VCaP (cell line): ENCODE measurements at regions not wholly inside any gene's neighbourhood (a gene's known extent, or its start where the extent isn't known, plus 50 kb on each side); places are given as distances from the start of the nearest gene placed in this dataset.

Experiments used
- H3K27ac ChIP-seq: fragments of 450-650 bp; 2 replicates; pipeline ENCODE4 v1.5.1; 2017
- TF ChIP-seq, protein P1 (sequence below): fragments of 450-650 bp; conservative IDR thresholded peaks from 2 replicates; pipeline ENCODE4 v1.5.1; 2017; ENCODE audit warnings: mild to moderate bottlenecking, moderate library complexity

DNA sequence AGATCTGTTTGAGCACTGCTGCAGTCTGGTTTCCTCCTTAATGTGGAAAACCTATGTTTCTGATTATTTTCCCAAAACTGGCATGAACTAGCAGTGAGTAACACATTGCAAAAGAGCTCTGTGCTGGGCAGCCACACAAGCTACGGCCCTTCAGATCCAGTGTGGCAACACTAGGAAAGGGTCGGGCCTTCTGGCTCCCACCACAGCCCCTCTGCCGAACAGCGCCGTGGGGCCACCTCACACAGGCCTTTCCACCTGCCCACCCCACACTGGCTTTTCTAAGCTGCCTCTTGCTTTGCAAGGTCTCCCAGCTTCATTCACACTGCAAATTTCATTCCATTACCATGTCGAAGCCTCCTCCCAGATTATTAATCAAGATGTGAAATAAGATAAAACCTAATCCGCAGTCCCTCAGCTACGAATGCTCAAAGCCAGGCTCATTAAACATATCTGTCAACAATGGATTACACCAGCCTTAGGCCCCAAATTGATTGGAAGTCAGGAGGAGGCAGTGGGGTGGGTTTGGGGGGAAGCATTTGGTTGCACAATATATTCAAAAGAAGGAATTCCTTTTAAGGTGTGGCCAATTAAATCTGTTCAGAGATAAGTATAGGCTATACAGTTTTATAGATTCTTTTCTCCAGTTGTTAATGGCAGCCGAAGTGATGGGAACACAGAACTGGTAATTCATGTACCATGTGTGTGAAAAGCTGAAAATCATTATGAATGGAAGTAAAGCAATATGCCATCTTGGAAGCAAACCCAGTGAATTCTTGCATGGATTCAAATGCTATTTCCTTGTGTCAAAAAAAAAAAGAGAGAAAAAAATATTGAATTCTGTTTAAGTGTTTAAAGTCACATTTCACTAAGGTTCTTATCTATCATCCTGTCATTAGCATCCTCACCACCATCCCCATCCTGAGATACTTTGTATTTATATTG, 223.7 kb downstream of the MTERF1 start:
- no peak overlapping the region for H3K27ac ChIP-seq
- TF ChIP-seq, protein P1, sequence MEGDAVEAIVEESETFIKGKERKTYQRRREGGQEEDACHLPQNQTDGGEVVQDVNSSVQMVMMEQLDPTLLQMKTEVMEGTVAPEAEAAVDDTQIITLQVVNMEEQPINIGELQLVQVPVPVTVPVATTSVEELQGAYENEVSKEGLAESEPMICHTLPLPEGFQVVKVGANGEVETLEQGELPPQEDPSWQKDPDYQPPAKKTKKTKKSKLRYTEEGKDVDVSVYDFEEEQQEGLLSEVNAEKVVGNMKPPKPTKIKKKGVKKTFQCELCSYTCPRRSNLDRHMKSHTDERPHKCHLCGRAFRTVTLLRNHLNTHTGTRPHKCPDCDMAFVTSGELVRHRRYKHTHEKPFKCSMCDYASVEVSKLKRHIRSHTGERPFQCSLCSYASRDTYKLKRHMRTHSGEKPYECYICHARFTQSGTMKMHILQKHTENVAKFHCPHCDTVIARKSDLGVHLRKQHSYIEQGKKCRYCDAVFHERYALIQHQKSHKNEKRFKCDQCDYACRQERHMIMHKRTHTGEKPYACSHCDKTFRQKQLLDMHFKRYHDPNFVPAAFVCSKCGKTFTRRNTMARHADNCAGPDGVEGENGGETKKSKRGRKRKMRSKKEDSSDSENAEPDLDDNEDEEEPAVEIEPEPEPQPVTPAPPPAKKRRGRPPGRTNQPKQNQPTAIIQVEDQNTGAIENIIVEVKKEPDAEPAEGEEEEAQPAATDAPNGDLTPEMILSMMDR: no peak

DNA sequence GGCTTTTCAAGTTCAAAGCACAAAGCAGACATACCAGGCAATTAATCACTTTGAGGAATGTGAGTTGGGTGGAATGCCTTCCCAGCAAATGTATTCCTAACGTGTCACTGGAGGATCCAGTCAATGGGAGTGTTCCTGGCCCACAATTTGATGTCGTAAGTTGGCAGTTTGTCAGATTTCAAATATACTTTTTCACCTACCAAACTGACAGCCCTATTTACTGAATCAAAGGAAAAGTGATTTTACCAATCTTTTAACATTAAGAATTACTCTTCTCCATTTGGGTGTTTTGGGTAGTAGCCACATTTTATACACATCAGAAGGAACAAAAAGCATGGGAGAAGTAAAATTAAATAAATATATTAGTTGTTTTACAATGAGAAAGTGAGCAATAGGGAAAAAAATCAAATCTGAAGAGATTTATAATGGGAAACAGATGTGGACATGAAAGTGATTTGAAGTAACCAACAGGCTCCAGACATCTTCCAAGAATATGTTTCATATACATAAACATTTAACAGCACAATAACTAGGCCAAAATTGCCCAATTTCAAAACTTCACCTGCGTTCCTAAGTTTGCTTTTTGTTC, 222.9 kb downstream of the MTERF1 start:
- H3K27ac ChIP-seq: no peak overlapping the region
- TF ChIP-seq, protein P1: no peak

DNA sequence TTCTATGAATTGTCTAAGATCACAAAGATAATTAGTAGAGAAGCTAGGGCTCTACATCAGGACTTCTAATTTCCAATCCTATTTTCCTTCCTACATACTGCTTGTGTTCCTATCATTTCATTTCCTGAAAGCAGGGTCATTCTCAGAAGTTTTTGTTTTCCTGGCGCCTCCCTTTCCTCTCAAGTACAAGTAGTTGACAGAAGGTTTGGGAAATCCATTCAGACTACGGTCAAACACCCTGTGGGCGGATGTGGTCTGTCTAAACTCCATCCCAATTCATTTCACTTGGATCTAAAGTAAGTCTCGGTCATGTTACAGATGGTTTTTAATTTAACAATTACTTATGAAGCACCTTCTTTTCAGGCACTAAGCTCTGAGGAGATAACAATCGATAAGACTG, 221.4 kb downstream of the MTERF1 start:
- TF ChIP-seq, protein P1: no peak
- H3K27ac ChIP-seq: no peak overlapping the region

DNA sequence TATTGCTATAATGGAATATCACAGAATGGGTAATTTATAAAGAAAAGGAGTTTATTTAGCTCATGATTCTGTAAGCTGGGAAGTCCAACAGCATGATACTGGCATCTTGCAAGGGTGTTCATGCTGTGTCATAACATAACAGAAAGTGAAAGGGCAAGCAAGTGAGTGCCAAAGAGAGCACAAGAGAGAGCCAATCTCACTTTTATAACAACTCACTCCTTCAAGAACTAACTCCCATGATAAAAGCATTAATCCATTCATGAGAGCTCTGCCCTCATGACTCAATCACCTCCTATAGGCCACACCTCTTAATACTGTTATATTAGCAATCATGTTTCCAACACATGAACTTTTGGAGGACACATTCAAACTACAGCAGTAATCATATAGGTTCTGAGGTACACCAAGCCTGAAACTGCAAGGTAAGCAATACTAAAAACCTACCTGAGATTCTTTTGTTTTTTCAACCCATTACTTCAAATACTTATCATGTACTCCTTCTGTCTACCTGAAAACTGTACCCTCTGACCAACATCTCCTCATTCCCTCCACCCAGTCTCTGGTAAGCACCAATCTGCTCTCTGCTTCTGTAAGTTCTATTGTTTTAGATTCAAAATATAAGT, 219.7 kb downstream of the MTERF1 start:
- H3K27ac ChIP-seq: no peak overlapping the region
- TF ChIP-seq, protein P1: no peak

DNA sequence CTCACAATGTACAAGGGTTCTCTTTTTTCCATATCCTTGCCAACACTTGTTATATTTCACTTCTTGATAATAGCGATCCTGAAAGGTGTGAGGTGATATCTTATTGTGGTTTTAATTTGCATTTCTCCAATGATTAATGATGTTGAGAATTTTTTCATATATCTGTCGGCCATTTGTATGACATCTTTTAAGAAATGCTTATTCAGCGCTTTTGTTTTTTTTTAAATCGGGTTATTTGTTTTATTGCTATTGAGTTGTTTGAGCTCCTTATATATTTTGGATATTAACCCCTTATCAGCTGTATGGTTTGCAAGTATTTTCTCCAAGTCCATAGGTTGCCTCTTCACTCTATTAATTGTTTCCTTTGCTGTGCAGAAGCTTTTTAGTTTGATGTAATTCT, 218.8 kb downstream of the MTERF1 start:
- H3K27ac ChIP-seq: no peak overlapping the region
- TF ChIP-seq, protein P1: no peak

DNA sequence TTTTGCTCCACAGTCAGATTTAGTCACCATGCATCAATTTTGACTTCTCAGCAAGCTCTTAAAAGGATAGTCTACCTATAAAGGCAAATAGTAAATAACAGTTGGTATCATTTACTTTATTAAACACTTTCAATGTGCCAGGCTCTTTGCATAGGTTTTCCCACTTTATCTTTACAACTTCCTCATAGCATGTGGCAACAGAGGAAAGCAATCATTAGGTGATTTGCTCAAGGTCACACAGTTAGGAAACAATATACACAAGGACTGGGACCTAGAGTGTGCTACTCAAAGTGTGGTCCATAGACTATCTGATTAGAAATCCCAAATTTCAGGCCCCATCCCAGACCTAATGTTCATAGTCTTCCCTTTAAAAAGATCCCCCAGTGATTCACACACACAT, 212.3 kb downstream of the MTERF1 start:
- TF ChIP-seq, protein P1: no peak

DNA sequence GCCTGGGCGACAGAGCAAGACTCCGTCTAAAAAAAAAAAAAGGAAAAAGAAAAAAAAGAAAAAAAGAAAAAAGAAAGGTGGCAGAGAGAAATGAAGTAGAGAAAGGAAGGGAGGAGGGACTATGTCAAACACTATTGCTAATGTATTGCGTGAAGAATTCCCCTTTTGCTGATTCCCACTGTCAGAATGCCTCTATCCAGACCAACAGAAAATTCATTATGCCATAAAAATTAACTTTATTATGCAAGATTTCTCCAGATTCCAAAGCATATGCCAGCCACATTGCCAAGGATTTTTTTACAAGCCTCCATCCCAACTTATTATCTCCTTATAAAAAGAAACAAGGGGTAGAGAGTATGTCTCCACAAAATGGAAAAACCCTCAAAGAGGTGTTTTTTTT, 209.3 kb downstream of the MTERF1 start:
- no peak overlapping the region for H3K27ac ChIP-seq
- TF ChIP-seq, protein P1: no peak

More for the DNA sequence above, 212.3 kb downstream of the MTERF1 start:
- no peak overlapping the region for H3K27ac ChIP-seq
